HG03558 (cell line): ENCODE measurements at regions not wholly inside any gene's neighbourhood (a gene's known extent, or its start where the extent isn't known, plus 50 kb on each side); places are given as distances from the start of the nearest gene placed in this dataset.
"Not testable (repeated sequence)": the region's sequence is repeated elsewhere in the genome, so short reads cannot be mapped to it uniquely, and the experiment has no call there.

Experiments used
- ATAC-seq: cut with Tn5 transposase; IDR thresholded peaks from one replicate; pipeline ENCODE4 v1.9.1; 2021; ENCODE audit warnings: moderate number of reproducible peaks; ENCODE audit not compliant: unreplicated experiment; ENCODE audit errors: extremely low read depth

DNA sequence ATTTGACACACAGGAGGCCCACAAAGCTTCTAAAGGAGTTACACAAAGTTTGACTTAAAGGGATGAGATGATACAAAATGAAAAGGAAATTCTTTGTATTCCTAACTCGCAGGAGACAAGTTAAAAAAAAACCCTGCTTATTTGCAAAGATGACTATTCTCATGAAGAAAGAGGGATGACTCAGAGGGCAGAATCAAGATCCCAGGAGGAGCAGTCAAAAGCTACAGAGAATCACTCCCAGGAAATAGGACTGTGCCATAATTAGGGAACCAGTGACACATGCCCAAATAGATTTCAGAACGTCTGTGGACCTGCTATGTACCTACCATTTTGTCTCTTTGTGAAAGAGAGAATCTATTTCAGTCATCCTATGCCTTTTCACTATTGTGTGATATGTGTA, 103.5 kb upstream of the ARRDC3 start:
- no peak for ATAC-seq

DNA sequence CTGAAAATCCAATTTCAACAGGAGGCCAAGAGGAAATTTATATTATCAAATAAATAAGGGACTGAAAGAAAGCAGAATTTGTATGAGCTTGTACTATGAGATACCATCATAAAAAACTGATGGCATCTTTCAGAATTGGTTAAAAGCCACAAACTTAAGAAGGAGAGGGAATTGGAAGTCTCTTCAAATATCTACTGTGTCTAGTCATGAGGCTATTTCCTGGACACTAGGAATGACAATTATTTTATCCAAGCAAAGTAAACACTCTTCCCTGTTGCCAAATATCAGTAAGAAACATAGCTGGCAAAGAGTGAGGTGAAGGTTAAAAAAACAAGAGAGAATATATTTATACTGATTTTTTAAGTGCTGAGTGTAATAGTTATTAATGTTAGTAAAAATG, 101.5 kb upstream of the ARRDC3 start:
- ATAC-seq: no peak

DNA sequence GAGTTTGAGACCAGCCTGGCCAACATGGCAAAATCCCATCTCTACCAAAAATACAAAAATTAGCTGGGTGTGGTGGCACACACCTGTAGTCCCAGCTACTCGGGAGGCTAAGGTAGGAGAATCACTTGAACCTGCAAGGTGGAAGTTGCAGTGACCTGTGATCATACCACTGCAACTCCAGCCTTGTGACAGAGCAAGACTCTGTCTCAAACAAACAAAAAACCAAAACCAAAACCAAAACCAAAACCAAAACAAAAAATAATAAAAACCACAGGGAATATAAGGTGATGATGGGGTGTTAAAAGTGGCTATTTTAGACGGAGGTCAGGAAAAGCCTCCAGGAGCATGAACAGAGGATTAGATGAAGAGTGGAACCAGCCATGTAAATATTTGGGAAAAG, 96.3 kb upstream of the ARRDC3 start:
- ATAC-seq: not testable (repeated sequence)

DNA sequence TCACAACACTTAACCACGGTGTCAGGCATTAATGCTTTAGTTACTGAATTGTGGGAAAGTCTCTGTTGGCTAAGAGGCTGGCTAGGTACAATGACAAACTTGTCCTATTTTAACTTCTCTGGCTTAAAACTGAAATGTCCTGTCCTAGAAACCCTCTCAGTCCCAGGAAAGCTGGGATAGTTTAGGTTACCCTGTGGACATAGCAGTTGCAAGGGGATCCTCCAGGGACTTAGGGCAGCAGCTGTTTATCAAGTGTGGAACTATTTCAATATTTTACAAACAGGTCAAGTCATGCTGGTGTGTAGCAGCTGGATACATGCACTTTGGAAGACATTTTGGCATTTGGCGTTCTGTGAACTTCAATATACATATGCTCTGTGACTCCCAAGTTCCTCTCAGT, 95.0 kb upstream of the ARRDC3 start:
- no peak for ATAC-seq

DNA sequence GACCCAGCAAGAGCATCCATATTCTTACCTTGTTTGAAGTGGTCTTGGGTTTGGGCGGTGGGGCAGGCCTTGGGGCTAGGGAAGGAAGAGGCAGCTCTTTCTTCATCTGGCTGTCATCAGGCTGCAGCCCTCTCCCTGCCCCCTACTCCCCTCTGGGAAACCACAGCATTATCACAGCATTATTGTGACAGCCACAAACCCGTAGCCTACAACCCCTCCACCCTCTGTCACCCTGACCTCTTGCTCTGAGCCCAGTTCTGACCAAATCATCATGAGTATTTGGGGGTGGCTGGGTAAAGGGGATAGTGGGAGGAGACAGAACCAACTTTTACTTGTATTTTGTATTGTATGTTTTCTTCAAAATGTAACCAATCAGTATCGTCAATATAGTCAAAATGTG, 94.3 kb upstream of the ARRDC3 start:
- no peak for ATAC-seq

DNA sequence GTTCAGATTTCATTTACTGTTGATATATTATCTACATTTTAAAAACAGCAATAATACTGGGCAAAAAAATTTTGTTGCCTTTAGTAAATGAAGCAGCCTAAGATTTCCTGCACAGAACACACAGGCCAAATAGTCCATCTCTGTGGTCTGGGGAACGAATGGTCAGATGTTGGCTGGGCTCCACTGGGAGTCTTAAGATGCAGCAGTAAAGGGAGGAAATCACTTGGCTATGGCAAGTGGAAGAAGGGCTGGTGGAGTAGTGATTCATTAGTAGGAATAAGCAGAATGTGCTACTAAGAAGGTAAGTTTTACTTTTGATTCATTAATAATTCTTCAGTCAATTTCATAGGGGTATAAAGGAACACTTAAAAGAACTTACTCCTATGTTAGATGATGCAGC, 91.1 kb upstream of the ARRDC3 start:
- no peak for ATAC-seq

DNA sequence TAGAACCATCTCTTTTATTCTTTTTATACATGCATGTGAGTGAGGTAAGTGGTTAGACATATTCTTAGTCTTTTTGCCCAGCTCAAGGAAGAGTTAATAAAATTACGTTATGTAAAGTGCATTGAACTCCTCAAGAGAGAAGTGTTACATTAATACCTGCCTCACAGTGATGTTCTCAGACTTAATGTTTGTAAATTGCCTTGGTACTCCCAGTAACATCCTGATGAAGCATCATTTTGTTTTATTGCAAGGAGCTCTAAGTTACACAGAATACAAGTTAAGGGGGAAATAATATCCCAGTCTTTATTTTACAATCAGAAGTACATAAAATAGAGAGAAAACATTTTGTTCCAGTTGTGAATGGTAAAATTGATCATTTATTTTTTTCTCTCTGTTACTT, 89.5 kb upstream of the ARRDC3 start:
- ATAC-seq: no peak

DNA sequence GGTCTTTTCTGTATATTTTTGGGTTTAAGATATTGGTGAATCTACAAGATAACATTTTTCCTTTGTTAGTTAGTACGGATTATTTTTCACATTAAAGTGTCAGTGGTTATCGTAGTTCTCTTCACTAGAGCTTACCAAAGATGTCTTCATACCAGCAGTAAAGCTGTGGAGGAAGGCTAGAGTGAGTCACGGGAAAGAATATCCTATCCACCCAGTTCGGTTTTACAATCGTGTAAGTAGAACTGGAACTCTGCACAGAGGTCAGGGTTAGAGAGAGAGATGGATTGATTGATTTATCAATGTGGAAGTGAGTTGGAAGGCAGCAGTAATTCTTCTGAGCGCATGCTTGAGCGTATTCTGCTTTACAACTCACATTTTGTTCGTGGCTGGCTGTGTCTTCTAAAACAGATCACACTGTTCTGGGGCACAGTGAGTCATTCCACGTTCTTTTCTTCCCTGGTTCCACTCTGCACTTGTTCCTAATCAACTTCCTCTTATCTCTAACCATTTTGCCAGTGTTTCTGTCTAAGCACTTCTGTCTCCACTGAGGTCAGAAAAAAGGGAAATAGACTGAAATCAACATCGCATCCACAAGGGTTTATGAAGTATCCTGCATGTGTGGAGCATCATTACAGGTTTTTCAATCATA, 86.5 kb upstream of the ARRDC3 start:
- ATAC-seq: no peak

DNA sequence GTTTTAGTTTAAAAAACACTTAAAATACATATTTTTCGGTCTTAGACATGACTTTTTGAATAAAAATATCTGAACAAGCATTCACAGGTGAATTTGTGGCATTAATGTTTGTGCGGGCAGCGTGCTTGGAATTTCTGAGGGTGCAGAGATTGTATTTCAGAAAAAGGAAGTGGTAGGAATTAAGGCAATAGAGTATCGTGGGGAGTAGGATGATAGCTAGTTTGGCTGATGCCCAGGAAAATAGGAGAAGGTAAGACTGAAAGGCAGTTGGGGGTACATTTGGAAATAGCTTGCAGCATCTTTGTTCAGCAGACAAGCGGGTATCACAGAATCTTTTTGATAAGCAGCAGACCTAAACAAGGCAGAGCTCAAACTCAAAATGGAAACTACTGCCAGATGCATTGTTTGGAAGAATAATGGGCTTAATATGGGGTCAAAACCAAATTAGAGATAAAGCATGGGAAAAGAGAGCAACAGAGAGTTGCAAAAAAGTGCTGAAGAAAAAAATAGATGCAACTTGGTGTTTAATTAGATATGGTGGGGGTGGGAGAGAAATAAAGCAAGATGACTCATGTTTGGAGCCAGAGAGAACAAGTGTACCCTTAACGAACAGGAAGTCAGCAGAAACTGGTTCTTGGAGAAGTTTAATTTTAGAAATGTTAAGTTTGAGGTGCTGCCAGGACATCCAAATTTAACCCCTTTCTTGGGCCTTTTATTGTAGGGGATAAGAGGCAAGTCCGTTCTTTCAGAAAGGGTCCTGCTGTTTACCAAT, 85.7 kb upstream of the ARRDC3 start:
- ATAC-seq: no peak

DNA sequence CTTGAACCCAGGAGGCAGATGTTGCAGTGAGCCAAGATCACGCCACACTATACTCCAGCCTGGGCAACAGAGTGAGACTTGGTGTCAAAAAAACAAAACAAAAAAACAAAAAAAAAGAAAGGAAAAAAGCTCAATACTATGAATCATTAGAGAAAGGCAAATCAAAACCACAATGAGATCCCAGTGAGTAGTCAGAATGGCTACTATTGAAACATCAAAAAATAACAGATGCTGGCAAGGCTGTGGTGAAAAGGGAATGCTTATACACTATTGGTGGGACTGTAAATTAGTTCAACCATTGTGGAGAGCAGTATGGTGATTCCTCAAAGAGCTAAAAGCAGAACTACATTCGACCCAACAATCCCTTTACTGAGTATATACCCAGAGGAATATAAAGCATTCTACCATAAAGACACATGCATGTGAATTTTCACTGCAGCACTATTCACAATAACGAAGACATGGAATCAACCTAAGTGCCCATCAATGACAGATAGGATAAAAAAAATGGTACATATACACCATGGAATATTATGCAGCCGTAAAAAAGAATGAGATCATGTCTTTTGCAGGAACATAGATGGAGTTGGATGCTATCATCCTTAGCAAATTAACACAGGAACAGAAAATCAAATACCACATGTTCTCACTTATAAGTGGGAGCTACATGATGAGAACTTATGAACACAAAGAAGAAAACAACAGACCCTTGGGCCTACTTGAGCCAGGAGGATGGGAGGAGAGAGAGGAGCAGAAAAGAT, 81.9 kb upstream of the ARRDC3 start:
- ATAC-seq: no peak

DNA sequence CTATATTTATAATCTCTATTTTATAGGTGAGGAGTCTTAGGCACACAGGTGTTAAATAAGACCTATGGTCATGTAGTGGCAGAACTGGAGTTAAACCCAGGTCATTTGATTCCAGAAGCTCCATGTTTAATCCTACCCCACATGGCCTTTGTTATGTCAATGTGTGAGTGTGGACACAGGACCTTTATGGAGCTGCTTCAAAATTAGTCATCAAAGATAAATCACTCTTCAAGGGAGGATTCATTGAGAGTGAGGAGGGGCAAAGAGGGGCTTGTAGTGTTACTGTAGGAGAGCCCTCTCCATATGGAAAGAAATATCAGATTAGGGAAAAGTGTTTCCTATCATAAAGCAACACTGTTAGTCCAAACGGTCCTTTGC, 74.6 kb upstream of the ARRDC3 start:
- ATAC-seq: no peak

DNA sequence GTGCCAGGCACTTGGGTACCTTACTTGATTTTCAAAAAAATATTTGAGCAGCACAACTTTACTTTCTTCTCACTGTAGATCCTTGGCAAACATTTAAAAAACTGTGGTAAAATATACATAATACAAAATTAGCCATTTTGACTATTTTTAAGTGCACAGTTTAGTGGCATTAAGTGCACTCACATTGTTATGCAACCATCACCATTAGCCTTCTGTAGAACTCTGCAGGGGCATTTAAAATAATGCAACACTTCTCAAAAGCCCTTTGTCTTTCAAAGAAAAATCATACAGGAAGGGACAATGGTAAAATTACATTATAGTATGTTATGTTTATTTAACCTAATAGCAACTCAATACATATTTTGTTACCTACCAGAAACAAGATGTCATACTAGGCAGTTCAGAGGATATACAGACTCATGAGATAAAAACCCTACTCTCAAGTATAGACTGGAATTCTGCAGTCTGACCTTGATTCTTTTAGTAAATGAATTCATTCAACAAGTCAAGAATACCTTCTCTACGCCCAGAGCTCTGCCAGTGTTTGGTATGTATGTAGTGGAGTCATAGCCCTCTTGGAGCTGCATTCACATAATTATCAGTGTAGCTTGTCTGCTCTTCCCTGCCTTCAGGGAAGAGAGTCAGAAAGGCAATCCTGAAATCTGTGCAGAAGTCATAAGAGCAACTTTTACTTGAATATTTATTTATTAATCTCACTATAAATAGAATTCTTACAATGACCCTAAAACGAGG, 74.0 kb upstream of the ARRDC3 start:
- ATAC-seq: no peak

DNA sequence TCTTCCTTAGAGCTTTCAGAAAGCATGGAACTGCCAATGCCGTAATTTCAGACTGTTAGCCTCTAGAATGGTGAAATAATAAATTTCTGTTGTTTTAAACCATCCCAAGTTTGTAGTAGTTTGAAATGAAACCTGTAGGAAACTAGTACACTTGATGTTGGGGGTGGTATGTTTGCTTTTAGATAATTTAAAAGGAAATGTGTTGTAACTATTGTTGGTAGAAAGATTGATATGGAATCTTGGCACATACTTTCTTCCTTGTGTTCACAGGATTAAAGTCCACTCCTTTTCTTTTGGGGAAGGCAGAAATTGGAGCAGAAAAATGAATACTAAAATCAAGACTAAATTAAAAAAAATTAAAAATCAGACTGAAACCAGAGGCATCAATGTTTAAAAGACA, 66.0 kb upstream of the ARRDC3 start:
- ATAC-seq: no peak

DNA sequence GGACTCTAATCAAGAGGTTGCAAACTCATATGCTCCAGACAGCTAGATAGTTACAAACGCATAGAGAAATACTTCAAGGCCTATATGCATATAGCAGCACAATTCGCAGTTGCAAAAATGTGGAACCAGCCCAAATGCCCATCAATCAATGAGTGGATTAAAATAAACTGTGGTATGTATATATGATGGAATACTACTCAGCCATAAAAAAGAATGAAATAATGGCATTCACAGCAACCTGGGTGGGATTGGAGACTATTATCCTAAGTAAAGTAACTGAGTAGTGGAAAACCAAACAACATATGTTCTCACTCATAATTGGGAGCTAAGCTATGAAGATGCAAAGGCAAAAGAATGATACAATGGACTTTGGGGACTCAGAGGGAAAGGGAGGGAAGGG, 65.0 kb upstream of the ARRDC3 start:
- not testable (repeated sequence) for ATAC-seq

DNA sequence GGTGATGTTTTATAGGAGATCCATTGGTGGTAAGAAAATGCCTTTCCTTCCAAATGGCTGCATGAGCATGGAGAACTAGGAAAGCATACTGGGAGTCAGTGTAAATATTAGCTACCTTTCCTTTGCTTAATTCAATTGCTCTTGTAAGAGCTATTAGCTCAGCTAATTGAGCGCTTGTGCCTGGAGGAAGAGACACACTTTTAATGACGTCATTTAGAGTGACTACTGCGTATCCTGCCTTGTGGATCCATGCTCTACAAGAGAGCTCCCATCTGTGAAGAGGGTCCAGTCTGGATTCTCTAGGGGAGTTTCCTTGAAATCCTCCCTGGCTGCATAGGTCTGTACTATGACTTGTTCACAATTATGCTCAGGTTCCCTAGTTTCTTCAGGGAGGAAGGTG, 63.8 kb upstream of the ARRDC3 start:
- not testable (repeated sequence) for ATAC-seq

DNA sequence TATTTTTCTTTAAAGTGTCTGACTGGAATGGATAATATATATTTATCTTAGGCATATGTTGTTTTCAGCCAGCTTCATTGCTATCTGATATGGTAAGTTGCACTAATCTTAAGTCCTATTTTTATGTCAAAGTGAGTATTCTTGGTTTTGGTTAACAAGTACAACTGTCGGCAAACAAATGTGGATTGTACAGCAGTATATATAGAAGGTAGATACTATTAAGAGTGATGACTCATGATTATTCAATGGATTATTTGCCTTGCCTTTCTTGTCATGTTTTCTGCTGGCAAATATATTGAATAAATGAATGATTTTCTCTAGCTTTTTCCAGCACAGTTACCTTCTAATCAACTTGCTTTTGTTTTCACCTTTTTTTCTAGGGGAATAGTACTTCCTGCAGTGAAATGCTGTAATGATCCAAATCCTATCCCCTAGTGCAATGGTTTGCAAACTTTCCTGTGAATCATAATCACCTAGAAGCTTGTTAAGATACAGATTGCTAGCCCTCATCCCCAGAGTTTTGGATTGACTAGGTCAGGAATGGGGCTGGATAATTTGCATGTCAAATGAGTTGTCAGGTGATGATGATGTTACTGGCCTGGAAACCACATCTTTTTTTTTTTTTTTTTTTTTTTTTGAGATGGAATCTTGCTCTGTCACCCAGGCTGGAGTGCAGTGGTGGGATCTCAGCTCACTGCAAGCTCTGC, 60.8 kb upstream of the ARRDC3 start:
- ATAC-seq: no peak

DNA sequence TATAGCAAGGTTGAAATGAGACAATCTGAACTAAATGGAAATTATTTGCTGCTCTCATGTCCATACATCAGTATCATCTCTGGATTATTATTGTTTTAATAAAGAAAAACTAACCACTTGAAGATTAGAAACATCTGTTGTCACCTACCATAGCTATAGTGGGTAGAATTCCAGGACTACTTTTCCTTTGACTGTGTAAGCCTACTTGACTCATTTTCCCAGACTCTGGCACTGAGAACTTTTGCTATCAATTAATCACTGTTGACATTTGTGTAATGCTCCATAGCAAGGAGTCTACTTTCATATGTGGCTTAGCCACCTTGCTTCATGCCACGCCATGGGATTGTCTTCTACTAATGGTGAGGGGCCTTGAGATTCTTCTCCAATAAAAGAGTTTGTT, 59.9 kb upstream of the ARRDC3 start:
- no peak for ATAC-seq

DNA sequence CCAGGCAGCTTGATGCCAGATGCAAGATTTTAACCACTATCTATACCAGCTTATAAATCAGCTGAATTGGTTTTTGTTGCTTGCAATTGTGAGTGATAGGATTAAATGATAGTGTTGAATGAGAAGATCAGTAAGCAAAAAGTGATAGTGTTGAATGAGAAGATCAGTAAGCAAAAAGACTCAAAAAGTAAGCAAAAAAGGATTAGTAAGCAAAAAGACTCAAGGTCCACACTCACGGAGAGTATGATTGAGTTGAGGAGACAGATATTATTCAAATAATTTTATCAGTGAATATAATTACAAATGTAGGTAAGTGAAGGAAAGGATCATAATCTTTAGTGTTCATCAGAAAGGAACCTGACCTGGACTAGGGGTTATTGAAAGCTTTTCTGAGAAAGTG, 58.0 kb upstream of the ARRDC3 start:
- no peak for ATAC-seq

DNA sequence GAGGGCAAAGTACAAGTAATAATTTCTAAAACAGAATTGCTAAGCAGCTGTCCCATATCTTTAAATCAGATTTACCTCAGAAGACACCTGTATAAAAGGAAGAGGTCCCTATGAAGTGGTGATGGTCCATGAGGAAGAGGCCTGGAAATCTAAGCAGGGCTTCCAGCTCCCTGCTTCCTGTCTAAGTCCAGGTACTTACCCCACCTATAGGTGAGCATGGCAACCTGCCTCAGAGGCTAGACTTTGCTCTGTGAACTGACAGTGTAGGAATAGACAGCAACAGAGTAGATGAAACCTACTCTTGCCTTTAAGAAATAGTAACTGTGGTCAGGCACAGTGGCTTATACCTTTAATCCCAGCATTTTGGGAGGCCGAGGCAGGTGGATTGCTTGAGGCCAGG, 55.8 kb upstream of the ARRDC3 start:
- no peak for ATAC-seq

DNA sequence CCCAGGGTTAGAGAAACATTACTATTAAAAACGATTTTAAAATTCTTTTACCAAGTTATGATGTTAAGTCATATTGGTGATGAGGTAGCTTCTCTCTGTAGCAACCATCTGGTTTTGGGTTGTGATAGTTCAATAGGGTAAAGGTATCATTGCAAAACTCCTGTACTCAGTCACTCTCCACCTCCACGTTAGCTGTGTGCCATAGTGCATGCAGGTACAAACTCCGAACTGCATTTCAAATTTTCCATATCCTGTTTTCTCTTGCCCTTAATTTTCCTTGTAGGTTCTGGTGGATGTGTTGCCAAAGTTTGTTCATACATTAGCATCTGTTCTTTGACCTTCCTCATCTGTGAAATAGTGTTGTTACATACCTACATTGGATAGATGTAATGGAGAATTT, 53.1 kb upstream of the ARRDC3 start:
- no peak for ATAC-seq
